Activated naive CD8-positive, alpha-beta T cell treated with anti-CD3 and anti-CD28 coated beads, Interleukin-2, amount 10 ng/mL, durations not matched to agents 7 days and 5 days (primary cell): ENCODE measurements at regions not wholly inside any gene's neighbourhood (a gene's known extent, or its start where the extent isn't known, plus 50 kb on each side); places are given as distances from the start of the nearest gene placed in this dataset.

Experiments used
- ATAC-seq: fragments of 150-1000 bp; cut with Tn5 transposase; one replicate; pipeline ENCODE4 v1.10.0; 2021; ENCODE audit warnings: low read depth, moderate library complexity
- POLR2A ChIA-PET: fragments of 350-600 bp; sonication (Branson Sonifier 250); formaldehyde crosslinking; loops from one replicate; lab custom pipeline; 2021; ENCODE audit warnings: antibody characterized with exemption; lab: Charles Lee
- DNase-seq: peaks from one replicate; pipeline ENCODE4 v3.0.0; 2021
- H3K27ac Mint-ChIP-seq: one replicate; pipeline ENCODE4 v1.8.0; 2022; ENCODE audit warnings: mild to moderate bottlenecking, mixed read lengths
- H3K27me3 Mint-ChIP-seq: one replicate; pipeline ENCODE4 v1.8.0; 2022; ENCODE audit warnings: mild to moderate bottlenecking, moderate library complexity, mixed read lengths
- H3K36me3 Mint-ChIP-seq: one replicate; pipeline ENCODE4 v1.8.0; 2021; ENCODE audit warnings: mild to moderate bottlenecking, mixed read lengths
- H3K4me1 Mint-ChIP-seq: one replicate; pipeline ENCODE4 v1.8.0; 2021; ENCODE audit warnings: mixed read lengths
- H3K4me3 Mint-ChIP-seq: one replicate; pipeline ENCODE4 v1.8.0; 2022; ENCODE audit warnings: mild to moderate bottlenecking, moderate library complexity, mixed read lengths
- H3K9me3 Mint-ChIP-seq: one replicate; pipeline ENCODE4 v1.8.0; 2021; ENCODE audit warnings: mixed read lengths

DNA sequence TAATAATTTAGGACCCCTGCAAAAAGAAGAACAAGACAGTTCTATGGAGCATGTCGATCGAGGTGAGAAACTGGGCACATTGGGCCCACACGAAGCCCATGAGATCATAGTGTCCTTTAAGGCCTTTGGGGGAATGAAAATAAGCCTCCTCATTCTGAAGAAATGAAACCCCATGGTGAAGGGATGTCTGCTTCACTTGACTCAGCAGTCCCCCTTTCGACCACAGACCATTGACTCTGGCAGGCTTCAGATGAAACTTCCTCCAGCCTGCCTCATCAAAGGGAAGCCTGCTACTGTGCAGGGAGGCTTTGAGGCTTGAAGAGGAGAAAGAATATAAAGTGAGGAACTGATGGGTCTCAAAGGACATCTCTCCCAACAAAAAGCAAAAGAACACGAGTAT, 144.2 kb upstream of the FBXL4 start:
- Mint-ChIP-seq H3K27me3 (peaks cover 22% of the 10 kb centered on the region), H3K4me1 (peaks cover 5% of the 10 kb centered on the region), H3K9me3 (no peaks in the 10 kb centered on the region), H3K27ac (no peak overlapping the region), H3K4me3 (no peak overlapping the region), H3K36me3 (no peaks in the 10 kb centered on the region)
- DNase-seq: no peak
- POLR2A ChIA-PET: no interaction called here
- no peak for ATAC-seq

DNA sequence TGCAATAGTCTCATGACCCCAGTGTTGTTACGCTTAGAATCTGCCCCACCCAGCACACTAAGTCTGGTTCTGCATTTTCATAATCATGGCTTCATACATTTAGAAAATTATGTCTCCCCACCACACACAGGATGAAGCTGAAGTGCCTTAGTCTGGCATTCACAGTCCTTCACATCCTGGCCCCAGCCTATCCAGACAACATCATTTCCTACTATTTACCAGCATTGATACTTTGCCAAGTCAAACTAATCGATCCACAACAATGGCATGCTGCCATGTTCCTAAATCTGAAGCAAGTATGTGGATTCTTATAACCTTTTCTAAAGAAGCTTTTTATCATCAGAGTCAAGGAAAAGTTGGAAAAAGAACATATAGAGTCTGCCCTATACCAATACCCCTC, 132.4 kb upstream of the FBXL4 start:
- Mint-ChIP-seq H3K36me3 (no peaks in the 10 kb centered on the region), H3K27me3 (peaks cover 12% of the 10 kb centered on the region), H3K27ac (no peak overlapping the region), H3K4me1 (no peaks in the 10 kb centered on the region), H3K4me3 (no peak overlapping the region), H3K9me3 (no peaks in the 10 kb centered on the region)
- ATAC-seq: no peak
- DNase-seq: no peak
- POLR2A ChIA-PET: no interaction called here

DNA sequence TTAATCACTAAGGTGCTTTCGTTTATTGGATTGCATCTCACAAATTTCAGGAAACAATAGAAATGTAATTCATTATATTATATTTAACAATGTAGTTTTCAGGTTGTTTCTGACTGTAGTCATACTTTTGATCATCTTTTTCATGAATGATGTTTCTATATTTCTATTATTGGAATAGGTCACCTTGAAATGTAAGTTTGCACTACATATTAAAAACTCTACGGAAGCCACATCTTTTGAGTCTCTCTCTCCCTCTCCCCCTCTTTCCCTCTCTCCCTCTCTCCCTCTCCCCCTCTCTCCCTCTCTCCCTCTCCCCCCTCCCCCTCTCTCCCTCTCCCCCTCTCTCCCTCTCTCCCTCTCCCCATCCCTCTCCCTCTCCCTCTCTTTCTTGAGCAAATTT, 131.3 kb upstream of the FBXL4 start:
- ATAC-seq: no peak
- H3K27me3 Mint-ChIP-seq: peaks cover 15% of the 10 kb centered on the region
- H3K9me3 Mint-ChIP-seq: no peaks in the 10 kb centered on the region
- H3K4me3 Mint-ChIP-seq: no peak overlapping the region
- H3K36me3 Mint-ChIP-seq: no peaks in the 10 kb centered on the region
- POLR2A ChIA-PET: no interaction called here
- no peak overlapping the region for H3K27ac Mint-ChIP-seq
- no peak for DNase-seq
- no peaks in the 10 kb centered on the region for H3K4me1 Mint-ChIP-seq

DNA sequence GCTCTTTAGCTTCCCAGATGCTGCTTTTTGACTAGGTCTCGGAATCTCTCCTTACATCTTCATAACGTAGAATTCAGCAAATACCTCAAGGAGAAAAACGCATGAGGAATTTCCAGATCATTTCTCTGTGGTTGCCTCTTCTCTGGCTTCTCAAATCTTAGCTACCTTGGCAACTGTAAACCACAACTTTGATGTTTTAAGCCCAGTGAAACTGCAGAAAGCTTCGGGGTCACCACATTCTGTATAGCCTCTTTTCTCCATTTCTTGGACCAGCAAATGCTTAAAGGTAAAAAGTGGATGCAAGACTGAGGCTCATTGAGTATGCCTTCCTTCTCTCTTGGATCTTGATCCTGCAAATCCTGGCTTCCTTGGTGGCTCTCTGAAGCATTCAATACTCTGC, 125.5 kb upstream of the FBXL4 start:
- no peak overlapping the region for H3K27ac Mint-ChIP-seq
- H3K4me3 Mint-ChIP-seq: no peak overlapping the region
- H3K9me3 Mint-ChIP-seq: no peaks in the 10 kb centered on the region
- POLR2A ChIA-PET: no interaction called here
- ATAC-seq (no peak), DNase-seq (no peak)
- peaks cover 15% of the 10 kb centered on the region for H3K27me3 Mint-ChIP-seq
- no peaks in the 10 kb centered on the region for H3K36me3 Mint-ChIP-seq
- H3K4me1 Mint-ChIP-seq: no peaks in the 10 kb centered on the region

DNA sequence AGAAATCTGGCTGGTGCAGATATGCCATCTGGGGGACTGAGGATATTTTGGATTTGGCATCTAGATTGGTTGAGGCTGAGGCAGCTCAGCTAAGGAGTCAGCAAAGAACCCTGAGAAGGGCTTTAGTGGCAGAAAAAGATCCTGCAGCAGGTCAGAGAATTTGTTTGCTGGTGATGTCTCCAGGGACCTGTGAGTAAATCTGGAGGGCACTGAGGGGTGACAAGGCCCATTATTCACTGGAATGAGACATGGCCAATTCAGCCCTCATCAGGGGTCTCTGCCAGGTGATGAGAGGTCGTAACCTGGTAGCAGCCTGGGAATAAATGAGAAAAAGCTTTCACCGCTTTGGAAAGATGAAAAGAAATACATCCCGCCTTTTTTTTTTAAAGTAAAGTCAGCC, 118.3 kb upstream of the FBXL4 start:
- Mint-ChIP-seq H3K27me3 (peaks cover 17% of the 10 kb centered on the region), H3K4me1 (no peaks in the 10 kb centered on the region), H3K9me3 (no peaks in the 10 kb centered on the region), H3K4me3 (no peak overlapping the region), H3K27ac (no peak overlapping the region), H3K36me3 (no peaks in the 10 kb centered on the region)
- ATAC-seq: no peak
- DNase-seq: no peak
- POLR2A ChIA-PET: no interaction called here

DNA sequence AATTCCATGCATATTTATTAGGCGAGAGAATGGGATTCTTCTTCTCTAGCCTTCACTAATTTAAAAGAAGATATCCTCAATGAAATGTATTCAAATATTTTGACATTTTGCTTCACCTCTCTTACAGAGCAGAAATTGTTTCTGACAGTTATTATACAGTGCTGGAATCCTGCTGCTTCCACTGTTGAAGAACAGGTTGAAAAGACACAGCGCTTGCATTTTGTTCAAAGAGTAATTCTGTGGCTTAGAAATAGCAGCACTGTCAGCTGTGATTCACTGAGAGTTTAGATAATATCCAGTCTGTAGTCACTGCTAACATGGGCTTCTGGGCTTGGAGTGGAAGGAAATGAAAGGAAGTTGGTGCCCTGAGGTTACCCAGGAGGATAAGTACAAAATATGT, 117.1 kb upstream of the FBXL4 start:
- Mint-ChIP-seq H3K27ac (no peak overlapping the region), H3K9me3 (no peaks in the 10 kb centered on the region), H3K4me1 (no peaks in the 10 kb centered on the region), H3K36me3 (no peaks in the 10 kb centered on the region), H3K27me3 (peaks cover 18% of the 10 kb centered on the region), H3K4me3 (no peak overlapping the region)
- ATAC-seq (no peak), DNase-seq (no peak)
- POLR2A ChIA-PET: no interaction called here

DNA sequence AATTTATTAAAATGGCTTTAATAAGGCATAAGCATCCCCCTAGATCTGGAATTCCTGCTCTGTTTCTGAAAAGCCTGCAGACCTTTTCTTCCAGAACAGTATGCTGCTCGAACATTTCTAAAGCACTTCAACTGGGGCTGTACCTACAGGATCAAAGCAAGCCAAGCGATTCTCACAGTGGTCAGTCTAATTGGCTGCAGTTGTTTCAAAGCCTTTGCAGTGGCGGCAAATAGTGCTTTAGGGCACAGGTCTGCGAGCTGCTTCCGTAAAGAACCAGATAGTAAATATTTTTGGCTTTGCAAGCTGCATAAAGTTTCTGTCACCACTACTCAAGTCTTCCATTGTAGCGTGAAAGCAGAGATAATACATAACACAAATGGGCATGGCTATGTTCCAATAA, 88.9 kb upstream of the FBXL4 start:
- Mint-ChIP-seq H3K4me1 (no peaks in the 10 kb centered on the region), H3K27ac (no peak overlapping the region), H3K9me3 (no peaks in the 10 kb centered on the region), H3K27me3 (peaks cover 6% of the 10 kb centered on the region), H3K36me3 (no peaks in the 10 kb centered on the region), H3K4me3 (no peak overlapping the region)
- DNase-seq (no peak), ATAC-seq (no peak)
- POLR2A ChIA-PET: no interaction called here

DNA sequence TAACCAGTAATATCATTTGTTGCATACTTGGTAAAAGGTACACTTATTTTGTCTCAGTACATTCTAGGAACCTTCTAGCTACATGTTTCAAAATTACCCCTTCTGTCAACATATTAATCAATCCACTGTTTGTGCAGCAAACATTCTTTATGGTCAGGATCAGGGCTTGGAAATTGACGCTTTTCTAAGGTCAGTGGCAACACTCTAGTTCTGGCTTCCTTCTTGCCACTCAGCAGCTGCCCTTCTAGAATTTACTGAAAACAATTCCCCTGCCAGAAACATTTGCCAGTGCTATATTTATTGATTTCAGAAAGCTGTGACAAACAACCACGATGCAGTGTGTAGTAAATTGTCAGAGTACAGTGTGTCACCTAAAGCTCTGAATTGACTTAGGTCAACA, 84.7 kb upstream of the FBXL4 start:
- POLR2A ChIA-PET: no interaction called here
- Mint-ChIP-seq H3K27me3 (peaks cover 4% of the 10 kb centered on the region), H3K27ac (no peak overlapping the region), H3K4me3 (no peak overlapping the region), H3K36me3 (no peaks in the 10 kb centered on the region), H3K4me1 (no peaks in the 10 kb centered on the region), H3K9me3 (peaks cover under 1% of the 10 kb centered on the region)
- DNase-seq (no peak), ATAC-seq (no peak)

DNA sequence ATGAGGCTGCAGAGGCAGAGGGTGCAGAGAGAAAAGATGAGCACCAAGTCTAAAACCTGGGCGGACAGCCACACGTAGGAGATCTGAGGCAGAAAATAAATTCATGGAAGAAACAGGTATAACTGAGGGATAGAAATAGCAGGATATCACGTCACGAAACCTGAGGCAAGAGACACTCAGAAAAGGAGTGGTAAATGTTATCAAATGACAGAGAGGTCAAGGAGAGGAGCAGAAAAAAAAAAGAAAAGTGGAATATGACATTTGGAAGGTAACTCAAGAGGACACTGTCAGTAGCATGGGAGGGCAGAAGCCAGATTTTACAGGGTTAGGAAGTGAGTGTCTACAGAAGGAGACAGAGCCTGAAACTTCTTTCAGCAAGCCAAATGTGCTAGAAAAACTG, 84.2 kb upstream of the FBXL4 start:
- H3K27ac Mint-ChIP-seq: no peak overlapping the region
- POLR2A ChIA-PET: no interaction called here
- no peak for ATAC-seq
- no peaks in the 10 kb centered on the region for H3K4me1 Mint-ChIP-seq
- peaks cover 4% of the 10 kb centered on the region for H3K27me3 Mint-ChIP-seq
- DNase-seq: no peak
- H3K36me3 Mint-ChIP-seq: no peaks in the 10 kb centered on the region
- H3K9me3 Mint-ChIP-seq: peaks cover 4% of the 10 kb centered on the region
- no peak overlapping the region for H3K4me3 Mint-ChIP-seq

DNA sequence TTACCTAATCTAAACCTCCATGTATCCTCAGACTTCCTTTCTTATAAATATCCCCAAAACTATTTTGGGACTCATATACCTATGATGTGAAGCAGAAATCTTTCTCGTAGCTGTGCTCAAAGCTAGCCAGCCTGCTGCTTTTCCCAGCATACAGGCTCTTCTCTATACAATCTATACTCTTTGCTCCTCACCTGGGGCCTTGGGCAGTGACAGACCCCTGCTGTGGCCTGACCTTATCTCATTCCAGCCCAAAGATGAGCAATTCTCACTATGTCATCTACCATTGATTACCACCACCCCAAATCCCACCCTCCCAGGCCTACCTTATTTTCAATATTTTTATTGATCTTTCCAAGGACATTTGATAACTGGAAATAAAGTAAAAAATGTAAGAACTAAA, 83.2 kb upstream of the FBXL4 start:
- no peak for DNase-seq
- ATAC-seq: no peak
- POLR2A ChIA-PET: no interaction called here
- H3K27me3 Mint-ChIP-seq: peaks cover 4% of the 10 kb centered on the region
- peaks cover 12% of the 10 kb centered on the region for H3K9me3 Mint-ChIP-seq
- no peak overlapping the region for H3K4me3 Mint-ChIP-seq
- H3K36me3 Mint-ChIP-seq: peaks cover 2% of the 10 kb centered on the region
- no peaks in the 10 kb centered on the region for H3K4me1 Mint-ChIP-seq
- H3K27ac Mint-ChIP-seq: no peak overlapping the region

DNA sequence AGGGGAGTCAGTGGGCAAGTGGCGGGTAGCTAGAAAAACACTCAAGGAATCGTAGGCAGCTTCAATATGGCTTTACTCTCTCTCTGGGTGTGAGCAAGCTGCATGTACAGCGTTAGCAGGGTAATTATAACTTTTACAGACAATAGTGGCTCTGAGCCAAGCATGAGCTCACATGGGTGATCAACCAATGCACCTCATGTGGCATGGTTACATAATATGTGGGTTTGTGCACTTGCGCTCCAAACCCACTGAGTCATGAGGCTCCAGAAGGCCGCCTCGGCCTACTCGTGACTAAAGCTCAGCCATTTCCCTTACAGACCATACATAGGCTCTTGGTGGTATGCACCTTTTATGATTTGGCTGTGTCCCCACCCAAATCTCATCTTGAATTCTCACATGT, 78.4 kb upstream of the FBXL4 start:
- Mint-ChIP-seq H3K36me3 (peaks cover 2% of the 10 kb centered on the region), H3K27me3 (no peaks in the 10 kb centered on the region), H3K27ac (no peak overlapping the region), H3K4me1 (no peaks in the 10 kb centered on the region), H3K9me3 (peaks cover 20% of the 10 kb centered on the region), H3K4me3 (no peak overlapping the region)
- no peak for DNase-seq
- ATAC-seq: no peak
- POLR2A ChIA-PET: no interaction called here

DNA sequence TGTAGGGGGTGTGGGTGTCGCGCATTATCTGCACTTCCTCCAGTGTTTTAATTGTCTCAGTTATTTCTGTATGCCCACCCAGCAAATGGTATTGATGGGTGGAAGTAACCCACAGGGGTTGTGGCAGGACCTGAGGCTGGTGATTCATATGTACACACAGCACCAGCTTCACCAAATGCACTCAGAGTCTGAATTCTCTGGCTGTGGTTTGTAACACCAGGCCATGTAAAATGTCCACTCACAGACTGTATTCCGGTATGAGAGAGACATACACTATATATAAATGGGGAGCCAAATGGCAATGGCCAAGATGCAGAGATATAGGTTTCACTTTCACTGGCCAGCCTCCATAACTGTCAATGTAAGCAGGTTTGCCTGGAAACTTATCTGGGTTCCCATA, 76.3 kb upstream of the FBXL4 start:
- POLR2A ChIA-PET: no interaction called here
- Mint-ChIP-seq H3K27me3 (no peaks in the 10 kb centered on the region), H3K4me1 (no peaks in the 10 kb centered on the region), H3K36me3 (peaks cover 2% of the 10 kb centered on the region), H3K4me3 (no peak overlapping the region), H3K9me3 (peaks cover 20% of the 10 kb centered on the region), H3K27ac (no peak overlapping the region)
- DNase-seq (no peak), ATAC-seq (no peak)

DNA sequence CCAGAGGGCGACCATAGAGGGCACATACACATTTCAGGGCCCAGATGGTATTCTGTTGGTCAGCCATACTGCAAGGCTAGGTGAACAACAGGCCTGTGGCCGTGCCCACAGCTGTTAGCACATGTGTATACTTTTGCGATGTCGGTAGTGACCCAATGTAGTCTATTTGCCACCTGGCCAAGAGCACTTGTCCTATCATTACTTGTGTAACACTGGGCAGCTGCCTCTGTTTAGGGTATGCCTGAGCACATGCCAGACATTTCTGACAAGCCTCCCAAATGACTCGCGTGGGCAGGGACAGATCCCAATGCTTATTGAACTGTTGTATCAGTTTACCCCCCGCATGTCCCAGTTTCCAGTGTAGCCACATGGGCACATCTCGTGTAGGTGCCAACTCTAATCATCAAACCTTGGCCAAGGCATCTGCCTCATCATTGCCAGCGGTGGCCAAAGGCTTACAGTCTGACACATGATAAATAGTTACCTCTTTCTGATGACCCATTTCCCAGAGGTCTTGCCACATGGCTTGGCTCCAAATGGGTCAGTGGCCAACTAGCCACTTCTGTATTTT, 74.4 kb upstream of the FBXL4 start:
- ATAC-seq (no peak), DNase-seq (no peak)
- POLR2A ChIA-PET: no interaction called here
- Mint-ChIP-seq H3K4me3 (no peak overlapping the region), H3K9me3 (peaks cover 17% of the 10 kb centered on the region), H3K27me3 (no peaks in the 10 kb centered on the region), H3K27ac (no peak overlapping the region), H3K4me1 (no peaks in the 10 kb centered on the region), H3K36me3 (peaks cover 2% of the 10 kb centered on the region)

DNA sequence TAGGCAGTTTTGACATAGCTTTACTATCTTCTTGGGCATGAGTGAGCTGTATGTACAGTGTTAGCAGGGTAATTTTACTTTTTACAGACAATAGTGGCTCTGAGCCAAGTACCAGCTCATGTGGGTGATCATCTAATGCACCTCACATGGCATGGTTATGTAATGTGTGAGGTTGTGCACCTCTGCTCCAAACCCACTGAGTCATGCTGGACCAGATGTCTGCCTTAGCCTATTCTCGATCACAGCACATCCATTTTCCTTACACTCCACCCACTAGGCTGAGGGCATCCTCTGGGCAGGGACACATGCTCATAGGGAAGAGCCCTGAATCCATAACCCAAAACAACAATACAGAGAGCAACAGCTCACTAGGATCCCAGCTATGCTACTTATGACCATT, 71.6 kb upstream of the FBXL4 start:
- ATAC-seq: no peak
- H3K4me1 Mint-ChIP-seq: peaks cover 6% of the 10 kb centered on the region
- H3K4me3 Mint-ChIP-seq: no peak overlapping the region
- POLR2A ChIA-PET: no interaction called here
- H3K36me3 Mint-ChIP-seq: no peaks in the 10 kb centered on the region
- H3K27ac Mint-ChIP-seq: no peak overlapping the region
- no peaks in the 10 kb centered on the region for H3K9me3 Mint-ChIP-seq
- no peak for DNase-seq
- H3K27me3 Mint-ChIP-seq: no peaks in the 10 kb centered on the region

DNA sequence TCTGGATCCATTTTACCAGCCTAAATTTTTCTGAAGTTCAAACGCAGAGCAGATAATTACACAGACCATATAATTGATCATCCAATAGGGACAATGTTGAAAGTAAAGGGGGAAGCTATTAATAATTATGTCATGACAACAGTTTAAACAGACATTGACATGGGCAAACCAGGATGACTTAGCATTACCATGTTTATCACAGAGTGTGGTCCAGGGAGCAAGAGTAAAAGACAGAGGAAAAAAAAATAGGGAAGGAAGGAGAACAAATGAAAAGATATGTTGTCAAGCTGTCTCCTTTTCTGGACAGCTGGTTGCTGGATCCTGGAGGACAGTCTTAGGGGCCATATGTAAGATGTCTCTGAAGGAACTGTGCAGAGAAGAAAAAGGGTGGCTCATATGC, 69.4 kb upstream of the FBXL4 start:
- DNase-seq (no peak), ATAC-seq (no peak)
- POLR2A ChIA-PET: no interaction called here
- Mint-ChIP-seq H3K27me3 (no peaks in the 10 kb centered on the region), H3K27ac (no peak overlapping the region), H3K9me3 (no peaks in the 10 kb centered on the region), H3K4me3 (no peak overlapping the region), H3K36me3 (no peaks in the 10 kb centered on the region), H3K4me1 (peaks cover 6% of the 10 kb centered on the region)
